ENCODE measurements at regions not wholly inside any gene's neighbourhood (a gene's known extent, or its start where the extent isn't known, plus 50 kb on each side); places are given as distances from the start of the nearest gene placed in this dataset.
"Not testable (repeated sequence)": the region's sequence is repeated elsewhere in the genome, so short reads cannot be mapped to it uniquely, and the experiment has no call there.

DNA sequence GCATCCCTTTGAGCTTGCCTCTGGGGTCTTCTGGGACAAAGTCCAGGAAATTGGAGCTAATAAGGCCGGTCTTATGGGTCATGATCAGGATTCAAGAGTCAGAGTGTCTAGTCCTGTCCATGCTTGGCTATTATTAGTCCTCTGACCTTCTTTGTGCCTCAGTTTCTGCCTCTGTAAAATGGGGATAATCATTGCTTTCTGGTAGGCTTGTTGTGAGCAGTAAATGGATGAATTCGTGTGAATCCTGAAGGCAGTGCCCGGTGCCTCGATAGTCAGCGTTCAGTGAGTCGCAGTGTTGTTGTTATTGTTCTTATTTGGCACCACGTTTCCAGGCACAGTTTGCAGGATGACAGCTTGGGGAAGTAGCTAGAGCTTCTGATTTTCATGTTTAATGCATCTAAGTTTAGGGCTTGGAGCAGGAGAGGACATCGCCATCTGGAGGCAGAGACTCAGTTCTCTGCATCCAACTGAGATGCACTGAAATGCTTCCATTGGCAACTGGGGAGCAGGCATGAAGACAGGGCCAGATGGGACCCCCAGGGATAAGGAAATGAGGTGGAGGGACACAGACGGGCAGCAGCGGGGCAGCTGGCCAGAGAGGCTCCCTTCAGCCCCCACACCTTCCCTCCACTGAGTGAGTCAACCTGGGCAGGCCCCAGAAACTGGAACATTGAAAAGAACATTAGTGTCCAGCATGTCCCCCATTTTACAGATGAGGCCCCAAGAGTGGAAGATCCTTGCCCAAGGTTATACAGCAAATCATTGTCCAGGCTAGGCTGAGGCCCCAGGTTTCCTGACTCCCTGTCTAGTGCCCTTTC is 160.3 kb downstream of the PTPRU start:
- DNase-seq = peak; percentile 37

DNA sequence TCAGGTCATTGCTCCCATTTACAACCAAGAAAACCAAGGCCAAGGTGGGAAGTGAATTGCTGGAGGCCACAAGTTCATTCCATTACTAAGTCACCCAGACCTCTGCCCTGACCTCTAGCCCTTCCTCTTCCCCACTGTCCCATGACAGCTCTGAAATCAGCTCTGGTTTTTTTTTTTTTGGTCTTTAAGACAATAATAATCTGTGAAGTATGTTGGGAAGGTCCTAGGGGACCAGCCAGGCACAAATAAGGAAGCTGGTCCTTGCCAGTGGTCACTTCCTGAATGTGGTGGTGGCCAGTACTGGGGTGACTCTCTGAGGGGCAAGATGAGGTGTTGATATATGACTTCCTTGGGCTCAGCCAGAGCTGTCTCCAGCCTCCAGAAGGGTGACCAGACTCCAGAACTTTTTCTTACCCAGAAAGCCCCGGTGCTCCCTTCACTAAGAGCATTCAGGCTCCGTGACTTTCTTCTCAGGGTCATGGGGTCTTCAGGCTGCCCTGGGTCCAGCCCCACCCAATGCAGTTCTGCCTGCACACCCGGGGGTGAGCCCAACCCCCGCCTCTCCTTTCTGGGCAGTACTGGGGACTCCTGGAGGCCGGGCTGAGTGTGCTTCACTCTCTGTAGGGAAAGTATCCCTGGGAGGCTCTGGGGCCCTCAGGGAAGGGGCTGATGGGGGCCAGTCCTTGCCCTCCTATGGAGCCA is 159.6 kb downstream of the PTPRU start:
- no peak for DNase-seq

DNA sequence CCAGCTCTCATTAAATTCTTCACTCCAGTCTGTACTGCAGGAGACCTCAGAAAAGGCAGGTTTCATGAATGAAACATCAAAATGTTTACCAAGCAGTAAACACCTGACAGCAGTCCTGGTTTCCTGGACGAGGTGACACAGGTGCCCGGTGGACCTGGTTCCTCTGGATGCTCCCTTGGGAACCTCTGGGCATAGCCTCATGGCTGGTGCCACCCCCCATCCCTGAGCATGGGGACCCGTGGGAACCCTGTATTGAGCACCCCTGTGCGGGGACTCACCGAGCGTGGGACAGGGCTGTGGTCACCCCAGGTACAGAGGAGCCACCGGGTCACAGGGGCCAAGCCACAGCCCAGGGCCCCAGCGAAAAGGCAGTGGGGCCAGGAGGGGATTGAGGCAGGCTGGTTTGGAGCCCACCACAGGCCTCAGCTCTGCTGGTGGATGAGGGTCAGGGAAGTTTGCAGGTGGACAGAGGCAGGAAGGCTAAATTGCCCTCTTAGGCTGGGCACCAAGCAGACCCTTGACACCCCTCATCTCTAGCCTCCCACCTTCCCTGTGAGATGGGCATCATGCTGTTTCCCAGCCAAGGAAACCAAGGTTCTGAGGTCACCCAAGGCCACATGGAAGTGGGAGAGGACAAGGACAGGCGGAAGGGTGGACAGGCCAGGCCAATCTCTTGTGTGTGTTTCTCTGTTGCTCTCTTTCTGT is 158.4 kb downstream of the PTPRU start:
- DNase-seq = no peak

DNA sequence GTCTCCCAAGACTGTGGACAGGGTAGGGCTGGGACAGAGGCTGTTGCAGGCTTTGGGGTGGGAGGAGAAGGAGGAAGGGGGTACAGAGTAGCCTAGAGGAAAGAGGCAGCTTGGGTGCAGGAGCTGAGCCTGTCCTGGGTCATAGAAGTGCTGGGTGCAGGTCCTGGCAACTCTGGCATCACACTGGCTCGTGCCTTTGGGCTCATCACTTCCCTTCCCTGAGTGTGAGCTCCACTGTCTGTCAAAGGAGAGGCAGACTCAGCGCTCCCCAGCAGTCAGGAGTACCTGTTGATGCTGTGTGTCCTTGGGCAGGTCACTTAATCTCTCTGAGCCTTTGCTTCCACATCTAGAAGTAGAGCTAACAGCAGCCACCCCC is 157.1 kb downstream of the PTPRU start:
- no peak for DNase-seq

DNA sequence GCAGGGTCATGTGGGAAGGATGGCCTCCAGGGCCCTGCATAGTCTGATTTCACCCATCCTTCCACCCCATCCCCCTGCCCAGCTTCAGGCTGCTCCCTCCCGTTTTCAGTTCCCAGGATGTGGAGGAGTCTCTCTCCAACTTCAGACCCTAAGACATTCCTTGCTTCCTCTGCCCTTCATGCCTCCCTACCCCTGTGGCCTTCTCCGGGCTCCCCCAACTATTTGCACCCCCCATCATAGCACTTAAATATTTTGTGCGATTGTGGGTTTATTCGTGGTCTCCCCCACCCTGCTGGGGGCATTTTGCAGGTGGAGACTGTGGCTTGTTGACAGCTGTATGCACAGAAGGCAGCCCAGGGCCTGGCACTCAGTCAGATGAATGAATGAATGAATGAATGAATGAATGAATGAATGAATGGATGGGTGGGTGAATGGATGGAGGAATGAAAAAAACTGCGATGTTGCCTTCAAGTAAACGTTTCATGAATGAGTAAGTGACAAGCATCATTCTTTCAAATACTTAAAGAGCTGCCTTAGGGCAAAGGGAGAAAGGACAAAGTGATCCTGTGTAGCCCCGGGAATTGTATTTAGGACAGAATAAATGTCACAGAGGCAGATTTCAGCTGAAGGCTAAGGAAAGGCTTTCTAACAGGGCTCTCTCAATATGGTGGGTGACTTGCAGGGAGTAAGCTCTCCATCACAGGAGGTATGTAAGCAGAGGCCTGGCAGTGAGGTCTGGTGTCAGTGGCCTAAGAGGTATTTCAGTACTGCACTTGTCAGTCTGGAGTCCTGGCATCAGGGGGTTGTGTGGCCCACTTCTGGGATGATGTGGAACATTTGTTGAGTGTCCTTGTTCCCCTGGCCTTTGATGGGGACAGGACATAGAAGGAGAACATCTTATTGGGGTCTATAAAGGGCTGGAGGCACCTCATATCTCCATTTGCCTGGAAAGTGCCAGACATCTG is 156.4 kb downstream of the PTPRU start:
- no peak for DNase-seq

DNA sequence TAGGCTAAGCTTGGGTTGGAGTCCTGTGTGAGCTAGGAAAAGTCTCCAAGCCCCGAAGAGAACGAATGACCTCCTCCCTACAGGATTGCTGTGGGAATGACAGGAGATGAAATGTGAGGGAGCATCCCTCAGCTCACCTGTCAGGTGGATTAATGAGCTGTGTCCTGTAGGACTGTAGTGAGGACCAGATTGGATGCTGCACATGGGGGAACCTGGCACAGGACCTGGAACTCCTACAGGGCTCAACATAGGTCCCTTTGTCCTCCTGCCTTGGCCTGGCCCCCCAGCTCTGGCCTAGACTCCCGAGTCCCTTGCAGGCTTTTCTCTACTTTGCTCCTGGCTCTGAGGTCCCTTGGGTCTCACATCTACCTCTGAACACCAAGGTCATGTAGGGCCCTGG is 155.7 kb downstream of the PTPRU start:
- no peak for DNase-seq

DNA sequence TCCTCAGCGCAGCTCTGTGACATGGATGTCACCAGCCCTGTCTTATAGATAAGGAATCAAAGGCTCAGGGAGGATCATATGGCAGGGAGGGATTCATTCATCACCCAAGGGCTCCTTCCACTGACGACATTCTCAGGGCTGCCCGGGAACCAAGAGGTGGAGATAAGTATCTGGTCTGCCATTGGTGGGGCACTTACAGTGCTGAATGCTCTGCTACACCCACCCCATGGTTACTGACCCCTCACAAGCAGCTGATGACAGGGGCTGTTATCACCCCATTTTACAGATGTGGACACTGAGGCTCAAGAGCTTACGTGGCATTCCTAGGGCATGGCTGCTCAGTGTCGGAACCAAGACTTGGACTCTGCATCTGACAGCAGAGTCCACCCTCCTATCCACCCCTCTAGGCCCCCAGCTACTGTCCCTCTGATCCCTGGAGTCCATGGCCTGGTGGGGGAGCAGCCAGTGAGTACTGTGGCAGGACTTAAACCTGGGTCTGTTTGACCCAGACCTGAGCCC is 155.1 kb downstream of the PTPRU start:
- no peak for DNase-seq

DNA sequence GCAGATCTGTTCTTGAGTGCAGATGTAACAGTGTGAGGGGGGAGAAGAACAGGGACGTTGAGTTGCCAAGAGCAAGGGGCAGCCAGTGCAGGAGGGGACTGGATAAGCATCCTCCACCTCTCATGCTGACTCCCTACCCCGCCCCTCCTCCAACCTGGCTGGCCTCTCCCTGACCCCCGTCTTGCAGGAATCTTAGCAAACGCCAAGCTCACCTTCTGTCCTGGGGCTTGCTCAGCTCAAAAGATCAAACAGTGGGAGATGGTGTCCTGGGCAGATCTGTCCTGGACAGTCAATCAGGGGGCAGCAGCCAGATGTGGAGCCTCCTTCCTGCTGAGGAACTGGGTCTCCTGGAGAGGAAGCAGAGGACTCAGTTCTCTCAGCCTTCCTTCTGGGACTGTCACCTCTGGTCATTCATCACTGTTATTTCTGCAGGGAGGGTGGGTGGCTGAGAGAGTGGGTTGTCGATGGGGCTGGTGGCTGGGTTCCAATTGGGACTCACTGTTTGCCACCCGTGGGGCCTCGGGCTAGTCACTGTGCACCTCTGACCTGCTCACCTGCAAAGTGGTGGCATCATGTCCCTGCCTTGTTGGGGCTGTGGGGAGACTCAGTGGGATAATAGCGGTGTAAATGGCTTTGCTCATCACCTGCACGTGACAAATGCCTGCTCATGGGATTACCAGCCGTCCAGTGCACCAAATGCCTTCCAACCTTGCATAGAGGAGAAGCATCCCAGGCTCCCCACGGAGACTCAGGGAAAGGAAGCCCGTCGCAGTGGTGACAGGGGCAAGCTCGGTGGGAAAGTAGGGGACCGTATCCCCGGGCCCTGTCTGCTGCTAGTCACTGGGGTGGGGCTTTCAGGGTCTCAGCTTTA is 154.4 kb downstream of the PTPRU start:
- DNase-seq = no peak

DNA sequence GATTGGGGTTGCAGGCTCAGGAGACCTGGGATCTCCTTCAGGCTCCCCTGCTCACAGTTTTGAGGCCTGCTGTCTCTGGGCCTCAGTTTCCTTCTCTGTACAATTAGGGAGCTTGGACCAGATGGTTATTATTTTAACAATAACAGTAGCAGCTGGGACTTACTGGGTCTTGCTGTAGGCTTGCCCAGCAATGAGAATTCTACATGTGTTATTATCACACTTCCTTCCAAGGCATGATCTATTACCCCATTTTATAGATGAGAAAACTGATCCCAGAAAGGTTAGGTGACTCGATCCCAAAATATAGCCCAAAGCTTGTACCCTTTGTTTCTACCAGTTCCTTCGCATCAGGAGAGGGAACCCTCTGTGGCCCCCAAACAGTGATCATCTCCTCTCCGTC is 153.8 kb downstream of the PTPRU start:
- no peak for DNase-seq

DNA sequence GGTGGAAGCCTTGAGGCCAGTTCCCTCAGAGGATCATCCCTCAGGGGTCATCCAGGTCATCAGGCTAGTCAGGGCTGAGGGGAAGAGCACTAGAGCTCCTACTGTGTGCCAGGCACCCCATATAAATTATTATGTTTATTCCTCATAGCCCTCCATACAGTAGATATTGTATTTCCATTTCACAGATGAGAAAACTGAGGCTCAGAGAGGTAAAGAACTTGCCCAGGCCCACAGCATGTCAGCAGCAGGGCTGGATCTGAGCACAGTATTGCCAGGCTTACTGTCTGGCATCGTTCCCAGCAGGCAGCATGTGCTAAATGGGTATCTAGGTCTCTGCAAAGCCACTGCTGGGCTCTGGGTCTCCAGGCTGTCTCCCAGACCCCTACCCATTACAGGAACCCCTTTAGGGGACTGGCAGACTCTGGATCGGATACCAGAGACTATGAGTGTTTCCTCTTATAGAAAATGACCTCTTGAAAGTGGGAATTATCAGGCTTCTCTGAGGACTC is 153.3 kb downstream of the PTPRU start:
- peak; percentile 61 for DNase-seq

DNA sequence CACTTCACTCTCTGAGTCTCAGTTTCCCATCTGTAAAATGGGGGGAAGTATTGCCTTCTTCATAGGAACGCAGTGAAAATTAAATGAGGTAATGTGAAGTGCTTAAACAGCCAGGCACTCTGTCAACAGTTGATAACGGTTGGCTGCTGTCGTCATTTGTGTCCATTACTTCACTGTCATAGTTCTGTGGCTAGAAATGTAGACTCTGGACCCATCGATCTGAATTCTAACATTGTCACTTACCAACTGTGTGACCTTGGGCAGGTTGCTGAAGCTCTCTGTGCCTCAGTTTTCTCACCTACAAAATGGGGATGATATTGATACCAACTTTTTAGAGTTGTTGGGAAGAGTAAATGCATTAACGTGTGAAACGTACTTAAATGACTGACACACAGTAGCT is 152.6 kb downstream of the PTPRU start:
- no peak for DNase-seq

DNA sequence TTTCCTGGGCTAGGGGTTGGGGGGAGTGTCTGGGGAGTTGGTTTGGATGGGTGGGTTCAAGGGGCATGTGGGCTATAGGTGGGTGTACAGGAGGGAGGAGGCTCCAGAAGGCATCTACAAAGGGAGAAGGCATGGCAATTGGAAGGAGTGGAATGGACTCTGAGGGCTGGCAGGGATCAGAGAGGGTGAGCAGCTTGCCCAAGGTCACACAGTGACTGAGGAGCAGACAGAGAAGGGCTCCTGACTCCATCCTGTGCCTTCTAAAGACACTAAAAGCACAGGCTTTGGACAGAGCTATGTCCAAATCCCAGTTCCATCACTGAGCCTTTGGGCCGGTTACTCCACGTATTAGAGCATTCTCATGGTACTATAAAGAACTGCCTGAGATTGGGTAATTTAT is 151.8 kb downstream of the PTPRU start:
- no peak for DNase-seq

DNA sequence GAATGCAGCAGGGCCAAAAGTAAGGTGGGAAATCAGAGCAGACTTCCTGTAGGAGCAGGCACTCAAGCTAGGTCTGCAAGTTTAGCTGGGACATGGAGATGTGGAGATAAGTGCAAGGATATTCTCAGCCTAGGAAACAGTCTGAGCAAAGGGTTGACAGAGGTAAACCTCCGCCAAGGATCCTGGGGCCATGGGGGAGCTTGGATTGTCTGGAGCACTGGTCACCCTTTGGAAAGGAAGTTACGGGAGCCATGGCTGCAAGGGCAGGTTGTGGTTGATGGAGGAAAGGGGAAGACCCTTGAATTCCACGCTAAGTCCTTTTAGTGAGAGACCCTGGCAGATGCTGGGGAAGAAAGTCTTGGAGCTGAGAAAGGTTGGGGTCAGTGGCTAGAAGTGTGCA is 150.9 kb downstream of the PTPRU start:
- no peak for DNase-seq

DNA sequence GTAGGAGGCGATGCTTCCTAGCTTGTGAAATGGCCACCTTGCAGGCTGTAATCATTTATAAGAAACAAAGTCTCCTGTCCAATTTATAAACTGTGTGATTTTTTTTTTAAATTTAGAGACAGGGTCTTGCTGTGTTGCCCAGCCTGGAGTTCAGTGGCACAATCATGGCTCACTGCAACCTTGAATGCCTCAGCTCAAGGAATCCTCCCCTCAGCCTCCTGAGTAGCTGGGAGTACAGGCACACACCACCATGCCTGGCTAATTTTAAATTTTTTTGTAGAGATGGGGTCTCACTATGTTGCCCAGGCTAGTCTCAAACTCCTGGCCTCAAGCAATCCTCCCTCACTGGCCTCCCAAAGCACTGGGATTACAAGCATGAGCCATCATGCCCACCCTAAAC is 150.1 kb downstream of the PTPRU start:
- not testable (repeated sequence) for DNase-seq

DNA sequence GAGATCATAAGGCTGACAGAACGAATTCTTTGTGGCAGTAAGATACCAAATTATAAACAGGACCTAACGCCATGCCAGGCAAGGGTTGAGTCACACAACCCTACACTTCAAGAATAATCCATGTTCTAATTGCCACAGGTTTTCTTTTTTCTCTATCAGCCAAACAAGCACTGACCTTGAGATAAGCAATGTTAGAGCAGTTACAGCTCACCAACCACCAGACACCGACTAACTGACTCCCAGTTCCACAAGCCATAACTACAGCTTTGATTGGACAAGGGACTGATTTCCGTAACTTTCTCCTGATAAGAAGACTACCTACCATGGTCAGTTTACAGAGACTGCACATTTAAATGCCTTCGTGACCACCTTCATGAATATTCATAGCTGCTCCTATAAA is 149.6 kb downstream of the PTPRU start:
- DNase-seq = no peak

DNA sequence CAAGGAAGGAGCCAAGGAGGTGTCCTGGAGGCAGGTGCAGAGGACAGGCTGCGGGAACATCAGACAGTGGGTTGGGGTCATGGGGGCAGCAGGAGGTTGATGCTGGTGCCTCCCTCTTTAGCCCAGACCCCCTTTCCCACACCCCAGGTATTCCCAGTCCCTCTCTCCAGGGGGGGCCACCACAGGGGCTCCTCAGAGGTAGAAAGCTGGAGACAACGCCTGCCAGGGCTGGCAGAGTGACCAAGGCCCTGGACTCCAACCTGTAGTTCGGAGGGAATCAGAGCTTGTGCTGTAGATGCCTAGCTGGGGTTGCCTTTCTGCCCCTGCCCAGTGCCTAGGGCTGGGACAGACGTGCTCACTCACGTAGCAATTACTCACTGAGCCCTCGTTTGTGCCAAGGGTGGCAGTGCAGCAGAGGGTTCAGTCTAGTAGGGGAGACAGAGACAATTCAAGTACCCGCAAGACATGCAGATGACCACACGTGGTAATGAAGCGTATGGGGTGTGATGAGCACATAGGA is 148.2 kb downstream of the PTPRU start:
- no peak for DNase-seq

DNA sequence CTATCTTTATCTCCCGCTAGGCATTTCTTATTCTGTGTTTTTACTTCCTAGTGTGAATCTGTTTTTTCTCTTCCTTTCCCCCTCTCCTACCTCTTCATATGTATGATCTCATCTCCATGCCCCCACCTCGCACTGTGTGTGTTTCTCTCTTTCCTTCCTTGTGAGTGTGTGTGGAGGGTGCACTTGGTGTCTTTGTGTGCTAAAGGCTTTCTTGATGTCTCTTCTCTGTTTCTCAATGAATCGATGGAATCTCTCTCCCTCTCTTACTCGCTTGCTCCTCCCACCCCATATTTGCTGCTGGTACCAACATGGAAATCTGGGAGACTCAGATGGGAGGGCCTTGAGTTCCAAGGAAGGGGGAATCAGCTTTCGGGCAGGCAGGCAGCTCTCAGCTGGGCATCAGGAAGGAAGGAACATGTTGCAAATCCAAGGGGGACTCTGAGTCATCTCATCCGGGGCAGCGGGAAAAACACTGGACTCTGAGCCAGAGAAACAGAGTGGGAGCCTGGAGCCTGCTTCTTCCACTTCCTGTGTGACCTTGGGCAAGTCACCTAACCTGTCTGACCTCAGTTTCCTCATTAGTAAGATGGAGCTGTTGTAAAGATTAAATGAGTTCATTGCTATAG is 147.5 kb downstream of the PTPRU start:
- DNase-seq = no peak

DNA sequence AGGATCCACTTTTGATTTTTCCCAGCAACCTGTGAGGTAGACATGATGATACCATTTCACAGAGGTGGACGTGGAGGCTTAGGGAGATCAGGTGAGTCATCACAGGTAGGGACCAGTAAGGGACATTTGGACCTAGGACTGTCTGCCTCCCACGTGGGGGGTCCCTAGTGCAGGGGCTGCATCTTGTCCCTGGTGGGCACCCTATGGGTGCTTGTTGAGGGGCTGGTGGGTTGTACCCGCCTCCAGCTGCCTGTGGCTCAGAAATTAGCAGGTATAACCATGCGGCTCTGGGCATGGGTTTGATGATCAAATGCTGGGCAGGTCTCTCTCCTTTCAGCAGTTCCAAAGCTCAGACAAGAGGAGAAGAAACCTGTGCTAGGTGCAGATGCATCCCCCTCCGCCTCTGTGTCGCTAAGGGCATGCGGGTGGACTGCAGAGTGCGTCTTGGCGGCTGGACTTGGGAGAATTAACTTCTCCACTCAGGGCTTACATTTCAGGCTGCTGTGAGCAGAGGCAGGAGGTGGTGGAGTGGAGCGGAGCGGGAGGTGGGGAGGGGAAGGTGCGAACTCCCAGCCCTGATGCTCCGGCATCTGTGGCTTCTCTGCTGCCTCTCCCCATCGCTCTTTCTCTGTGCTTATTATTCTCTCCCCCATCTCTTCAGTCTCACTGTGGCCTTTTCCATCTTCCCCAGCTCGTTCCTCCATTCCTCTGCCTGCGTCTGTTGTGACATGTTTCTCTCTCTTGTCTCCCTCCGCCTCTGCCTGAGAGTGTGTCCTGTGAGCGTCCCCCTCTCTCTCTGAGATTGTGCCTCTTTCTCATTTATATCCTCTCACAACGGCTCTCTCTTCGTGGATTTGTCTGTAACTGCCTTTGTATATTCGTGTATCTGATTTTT is 146.8 kb downstream of the PTPRU start:
- DNase-seq = no peak

DNA sequence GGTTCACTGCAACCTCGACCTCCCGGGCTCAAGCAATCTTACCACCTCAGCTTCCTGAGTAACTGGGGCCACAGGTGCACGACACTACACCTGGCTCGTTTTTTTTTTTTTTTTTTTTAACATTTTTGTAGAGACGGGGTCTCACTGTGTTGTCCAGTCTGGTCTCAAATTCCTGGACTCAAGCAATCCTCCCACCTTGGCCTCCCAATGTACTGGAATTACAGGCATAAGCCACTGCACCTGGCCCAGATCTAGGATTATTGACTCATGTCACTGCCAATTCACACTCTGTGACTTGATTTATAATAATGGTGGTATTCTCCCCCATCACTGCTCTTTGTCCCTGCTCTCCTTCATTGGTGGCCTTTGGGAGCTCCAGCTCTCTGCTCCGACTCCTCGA is 145.1 kb downstream of the PTPRU start:
- DNase-seq = no peak

DNA sequence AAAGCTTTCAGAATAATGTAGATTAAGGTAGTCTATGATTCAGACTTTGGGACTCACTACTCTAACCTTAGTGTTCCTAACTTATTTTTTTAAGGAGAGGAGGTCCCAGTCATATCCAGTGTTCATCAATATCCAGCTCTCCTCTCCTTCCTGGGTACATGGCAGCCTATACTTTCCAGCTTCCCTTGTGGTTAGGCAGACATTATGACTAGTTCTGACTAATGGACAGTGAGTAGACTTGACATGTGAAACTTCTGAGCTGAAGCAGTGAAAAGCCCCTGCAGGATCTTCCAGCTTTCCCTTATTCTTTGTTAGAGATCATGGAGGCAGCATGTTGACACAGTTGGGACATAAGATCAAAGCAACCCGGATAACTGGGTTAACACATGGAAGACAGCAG is 144.2 kb downstream of the PTPRU start:
- DNase-seq = no peak

Measured in NCI-H1694 (cell line).